SK-N-MC (cell line): ENCODE measurements at regions not wholly inside any gene's neighbourhood (a gene's known extent, or its start where the extent isn't known, plus 50 kb on each side); places are given as distances from the start of the nearest gene placed in this dataset.
A peak's percentile ranks its signal among the peaks of the same experiment; 100 is the strongest.
"Not testable (repeated sequence)": the region's sequence is repeated elsewhere in the genome, so short reads cannot be mapped to it uniquely, and the experiment has no call there.

Source experiments
- DNase-seq: peaks from one replicate; pipeline ENCODE4 v3.0.0-alpha.2; 2011; ENCODE audit warnings: low read depth, low spot score
- H3K27ac ChIP-seq: fragments of 200-600 bp; sonication (generic); 2 replicates; pipeline ENCODE4 v1.5.1; 2016; ENCODE audit warnings: mixed run types
- H3K36me3 ChIP-seq: fragments of 200-600 bp; sonication (generic); 2 replicates; pipeline ENCODE4 v1.6.1; 2017; ENCODE audit warnings: antibody characterized with exemption, low read length, mixed read lengths; ENCODE audit not compliant: insufficient read depth
- H3K4me3 ChIP-seq: fragments of 200-600 bp; sonication (generic); 2 replicates; pipeline ENCODE4 v1.5.1; 2016
- H3K9ac ChIP-seq: fragments of 200-600 bp; sonication (generic); 2 replicates; pipeline ENCODE4 v1.8.0; 2017; ENCODE audit warnings: mixed run types, mixed read lengths; ENCODE audit not compliant: insufficient read length
- H3K9me3 ChIP-seq: fragments of 200-600 bp; sonication (generic); 2 replicates; pipeline ENCODE4 v1.6.1; 2017; ENCODE audit warnings: low read depth, mild to moderate bottlenecking, antibody characterized with exemption, low read length, moderate library complexity, mixed read lengths
- EZH2 ChIP-seq: fragments of 200-600 bp; sonication (generic); IDR thresholded peaks from one replicate; pipeline ENCODE4 v1.6.1; 2017; ENCODE audit warnings: antibody characterized with exemption
- FOXP2 ChIP-seq: optimal IDR thresholded peaks from 2 replicates; pipeline ENCODE3; 2011; ENCODE audit warnings: mild to moderate bottlenecking, moderate library complexity; ENCODE audit not compliant: insufficient read depth; ENCODE audit errors: extremely low read length, control extremely low read depth
- POLR2AphosphoS5 ChIP-seq: IDR thresholded peaks from 2 replicates; pipeline ENCODE4 v1.6.1; 2012; ENCODE audit warnings: mild to moderate bottlenecking, low read depth, low read length, borderline replicate concordance

GRCh38 chr2:175707322-175707721 is 294.7 kb downstream of the LNPK start:
- TF ChIP-seq FOXP2 (no peak), POLR2AphosphoS5 (no peak), EZH2 (no peak)
- no peaks in the 10 kb centered on the region for H3K36me3 ChIP-seq
- no peak for DNase-seq
- H3K9me3 ChIP-seq = no peaks in the 10 kb centered on the region
- no peak overlapping the region for H3K9ac ChIP-seq
- H3K27ac ChIP-seq = no peak overlapping the region
- no peak overlapping the region for H3K4me3 ChIP-seq

- H3K4me3 ChIP-seq, H3K9me3 ChIP-seq, H3K9ac ChIP-seq, H3K27ac ChIP-seq, H3K36me3 ChIP-seq, DNase-seq: not testable (repeated sequence)
Observed at GRCh38 chr2:175704568-175704967, 297.5 kb downstream of the LNPK start.

GRCh38 chr2:175698061-175698460 is 304.0 kb downstream of the LNPK start:
- Histone ChIP-seq H3K9ac (no peak overlapping the region), H3K27ac (no peak overlapping the region), H3K36me3 (no peaks in the 10 kb centered on the region), H3K9me3 (no peaks in the 10 kb centered on the region), H3K4me3 (no peak overlapping the region)
- no peak for DNase-seq
- TF ChIP-seq POLR2AphosphoS5 (no peak), FOXP2 (no peak), EZH2 (no peak)

- Histone ChIP-seq H3K9me3 (no peaks in the 10 kb centered on the region), H3K36me3 (no peaks in the 10 kb centered on the region), H3K9ac (no peak overlapping the region), H3K4me3 (peak overlapping the region; percentile 31), H3K27ac (peak overlapping the region; percentile 53; the same call in 1 of the 2 replicates)
- peak; percentile 88 for DNase-seq
- TF ChIP-seq POLR2AphosphoS5 (no peak), FOXP2 (no peak), EZH2 (no peak)
Observed at GRCh38 chr2:175690113-175690837, 311.8 kb downstream of the LNPK start.

- no peak for DNase-seq
- Histone ChIP-seq H3K36me3 (no peaks in the 10 kb centered on the region), H3K27ac (no peak overlapping the region), H3K4me3 (no peak overlapping the region), H3K9me3 (no peaks in the 10 kb centered on the region), H3K9ac (no peak overlapping the region)
- TF ChIP-seq FOXP2 = no peak
- no peak for TF ChIP-seq POLR2AphosphoS5
- TF ChIP-seq EZH2 = no peak
Observed at GRCh38 chr2:175688243-175688642, 313.8 kb downstream of the LNPK start.

GRCh38 chr2:175687465-175687864 is 314.6 kb downstream of the LNPK start:
- no peak for DNase-seq
- no peak overlapping the region for H3K9ac ChIP-seq
- H3K9me3 ChIP-seq = no peaks in the 10 kb centered on the region
- H3K27ac ChIP-seq = no peak overlapping the region
- TF ChIP-seq POLR2AphosphoS5 = no peak; the same call in 1 of the 2 replicates
- no peak for TF ChIP-seq EZH2
- TF ChIP-seq FOXP2 = no peak
- no peaks in the 10 kb centered on the region for H3K36me3 ChIP-seq
- H3K4me3 ChIP-seq = 0 out of 2 replicates have a peak overlapping the region, but pooled peaks have one; percentile 23

- Histone ChIP-seq H3K4me3 (no peak overlapping the region), H3K36me3 (no peaks in the 10 kb centered on the region), H3K27ac (no peak overlapping the region), H3K9me3 (no peaks in the 10 kb centered on the region), H3K9ac (no peak overlapping the region)
- TF ChIP-seq EZH2 = no peak
- TF ChIP-seq FOXP2 = no peak
- TF ChIP-seq POLR2AphosphoS5 = no peak
- DNase-seq = no peak
Observed at GRCh38 chr2:175686002-175686401, 316.1 kb downstream of the LNPK start.

GRCh38 chr2:175684466-175684865 is 317.6 kb downstream of the LNPK start:
- no peak for DNase-seq
- H3K27ac ChIP-seq = no peak overlapping the region
- H3K4me3 ChIP-seq = no peak overlapping the region
- H3K9ac ChIP-seq = no peak overlapping the region
- TF ChIP-seq EZH2 (no peak), POLR2AphosphoS5 (no peak), FOXP2 (no peak)
- H3K9me3 ChIP-seq = no peaks in the 10 kb centered on the region
- H3K36me3 ChIP-seq = no peaks in the 10 kb centered on the region

GRCh38 chr2:175679728-175680127 is 322.3 kb downstream of the LNPK start:
- DNase-seq = no peak
- Histone ChIP-seq H3K9ac (no peak overlapping the region), H3K4me3 (no peak overlapping the region), H3K27ac (no peak overlapping the region), H3K36me3 (no peaks in the 10 kb centered on the region), H3K9me3 (no peaks in the 10 kb centered on the region)
- TF ChIP-seq EZH2 = no peak
- no peak for TF ChIP-seq FOXP2
- no peak for TF ChIP-seq POLR2AphosphoS5
